AG04449 (cell line): ENCODE measurements at regions not wholly inside any gene's neighbourhood (a gene's known extent, or its start where the extent isn't known, plus 50 kb on each side); places are given as distances from the start of the nearest gene placed in this dataset.

Source experiments
- CTCF ChIA-PET: fragments of 350-600 bp; formaldehyde crosslinking; extraction: SDS; loops from one replicate; lab custom pipeline; 2021; ENCODE audit warnings: antibody characterized with exemption; lab: Yijun Ruan, JAX
- POLR2A ChIA-PET: fragments of 400-600, 350-600 bp; formaldehyde crosslinking; extraction: SDS; loops from one replicate; lab custom pipeline; 2020; ENCODE audit warnings: antibody characterized with exemption, inconsistent platforms; lab: Yijun Ruan, JAX
- DNase-seq: peaks from one replicate; pipeline ENCODE4 v3.0.0-alpha.2; 2010; ENCODE audit warnings: low read depth, low spot score
- H3K4me3 ChIP-seq: 2 replicates; pipeline ENCODE4 v1.5.1; 2011; ENCODE audit warnings: low read depth, mild to moderate bottlenecking, control low read depth, low read length
- CTCF ChIP-seq: IDR thresholded peaks from one replicate; pipeline ENCODE4 v1.5.1; 2011; ENCODE audit warnings: mild to moderate bottlenecking, moderate library complexity, low read length, control low read depth, inconsistent platforms; ENCODE audit not compliant: insufficient read depth; ENCODE audit errors: missing control alignments

GRCh38 chr1:81023187-81023724 lies 777.5 kb upstream of the ADGRL2 start:
- no peak for DNase-seq
- no peak for TF ChIP-seq CTCF
- ChIA-PET CTCF (no interaction called here), POLR2A (no interaction called here)
- no peak overlapping the region for H3K4me3 ChIP-seq

- no peak overlapping the region for H3K4me3 ChIP-seq
- TF ChIP-seq CTCF, result peak; percentile 7
- DNase-seq, result no peak
- ChIA-PET CTCF (no interaction called here), POLR2A (no interaction called here)
Measured at GRCh38 chr1:81021134-81021533, 779.6 kb upstream of the ADGRL2 start.

- no peak overlapping the region for H3K4me3 ChIP-seq
- no peak for TF ChIP-seq CTCF
- ChIA-PET POLR2A (no interaction called here), CTCF (no interaction called here)
- DNase-seq, result no peak
Measured at GRCh38 chr1:81020506-81020905, 780.2 kb upstream of the ADGRL2 start.

- TF ChIP-seq CTCF, result no peak
- no peak for DNase-seq
- ChIA-PET CTCF (no interaction called here), POLR2A (no interaction called here)
- H3K4me3 ChIP-seq, result no peak overlapping the region
Measured at GRCh38 chr1:81010126-81010525, 790.6 kb upstream of the ADGRL2 start.

- TF ChIP-seq CTCF, result no peak
- ChIA-PET CTCF (no interaction called here), POLR2A (no interaction called here)
- H3K4me3 ChIP-seq, result no peak overlapping the region
- DNase-seq, result no peak
Measured at GRCh38 chr1:81008293-81008692, 792.4 kb upstream of the ADGRL2 start.

GRCh38 chr1:81007024-81007423 lies 793.7 kb upstream of the ADGRL2 start:
- H3K4me3 ChIP-seq, result no peak overlapping the region
- ChIA-PET CTCF (no interaction called here), POLR2A (no interaction called here)
- TF ChIP-seq CTCF, result no peak
- no peak for DNase-seq
